Activated T-helper 2 cell treated with anti-CD3 and anti-CD28 coated beads, Interferon-gamma antibody, Interleukin-2, Interleukin-4, amounts not matched to agents 10 μg/mL and 5 μg/mL and 100 μg/mL, durations not matched to agents 14 hours and 24 hours and 36 hours (primary cell): ENCODE measurements at regions not wholly inside any gene's neighbourhood (a gene's known extent, or its start where the extent isn't known, plus 50 kb on each side); places are given as distances from the start of the nearest gene placed in this dataset.
A peak's percentile ranks its signal among the peaks of the same experiment; 100 is the strongest.
"Not testable (repeated sequence)": the region's sequence is repeated elsewhere in the genome, so short reads cannot be mapped to it uniquely, and the experiment has no call there.

Experiments used
- DNase-seq: peaks from one replicate; pipeline ENCODE4 v3.0.0; 2021; ENCODE audit warnings: low spot score
- H3K27ac Mint-ChIP-seq: one replicate; pipeline ENCODE4 v1.8.0; 2021; ENCODE audit warnings: mixed read lengths
- H3K27me3 Mint-ChIP-seq: one replicate; pipeline ENCODE4 v1.8.0; 2021; ENCODE audit warnings: low read depth, mixed read lengths
- H3K36me3 Mint-ChIP-seq: one replicate; pipeline ENCODE4 v1.8.0; 2021; ENCODE audit warnings: low read depth, mixed read lengths
- H3K4me1 Mint-ChIP-seq: one replicate; pipeline ENCODE4 v1.8.0; 2021; ENCODE audit warnings: low read depth, mixed read lengths
- H3K4me3 Mint-ChIP-seq: one replicate; pipeline ENCODE4 v1.8.0; 2021; ENCODE audit warnings: low read depth, mild to moderate bottlenecking, moderate library complexity, mixed read lengths
- H3K9me3 Mint-ChIP-seq: one replicate; pipeline ENCODE4 v1.8.0; 2021; ENCODE audit warnings: mixed read lengths
- intact Hi-C: fragments of 100-400 bp; cut with micrococcal nuclease; formaldehyde crosslinking; loops from one replicate; pipeline ENCODE4 v1.15.1; 2023

- peaks cover 47% of the 10 kb centered on the region for H3K9me3 Mint-ChIP-seq
- no peak overlapping the region for H3K27ac Mint-ChIP-seq
- H3K4me1 Mint-ChIP-seq: peaks cover 20% of the 10 kb centered on the region
- H3K27me3 Mint-ChIP-seq: no peaks in the 10 kb centered on the region
- intact Hi-C loops: no loop called here
- peaks cover 39% of the 10 kb centered on the region for H3K36me3 Mint-ChIP-seq
- H3K4me3 Mint-ChIP-seq: no peak overlapping the region
- DNase-seq: no peak
Observed at GRCh38 chr5:40240111-40240510, 439.6 kb upstream of the PTGER4 start.

- Mint-ChIP-seq H3K4me3 (no peak overlapping the region), H3K4me1 (peaks cover 24% of the 10 kb centered on the region), H3K27me3 (no peaks in the 10 kb centered on the region), H3K9me3 (peaks cover 36% of the 10 kb centered on the region), H3K27ac (no peak overlapping the region), H3K36me3 (peaks cover 34% of the 10 kb centered on the region)
- intact Hi-C loops: no loop called here
- DNase-seq: no peak
Observed at GRCh38 chr5:40238066-40238745, 441.5 kb upstream of the PTGER4 start.

GRCh38 chr5:40235471-40236400 is 444.0 kb upstream of the PTGER4 start:
- intact Hi-C loops: no loop called here
- no peak overlapping the region for H3K27ac Mint-ChIP-seq
- peaks cover 25% of the 10 kb centered on the region for H3K9me3 Mint-ChIP-seq
- peaks cover 21% of the 10 kb centered on the region for H3K4me1 Mint-ChIP-seq
- no peak for DNase-seq
- H3K27me3 Mint-ChIP-seq: no peaks in the 10 kb centered on the region
- H3K36me3 Mint-ChIP-seq: peaks cover 25% of the 10 kb centered on the region
- no peak overlapping the region for H3K4me3 Mint-ChIP-seq

- peaks cover 21% of the 10 kb centered on the region for H3K4me1 Mint-ChIP-seq
- H3K9me3 Mint-ChIP-seq: peaks cover 3% of the 10 kb centered on the region
- no peak for DNase-seq
- intact Hi-C loops: no loop called here
- no peak overlapping the region for H3K4me3 Mint-ChIP-seq
- no peak overlapping the region for H3K27ac Mint-ChIP-seq
- peaks cover 7% of the 10 kb centered on the region for H3K36me3 Mint-ChIP-seq
- no peaks in the 10 kb centered on the region for H3K27me3 Mint-ChIP-seq
Observed at GRCh38 chr5:40233268-40233667, 446.4 kb upstream of the PTGER4 start.

GRCh38 chr5:40227931-40228330 is 451.8 kb upstream of the PTGER4 start:
- Mint-ChIP-seq H3K27ac (no peak overlapping the region), H3K36me3 (peaks cover 6% of the 10 kb centered on the region), H3K9me3 (no peaks in the 10 kb centered on the region), H3K4me3 (no peak overlapping the region), H3K27me3 (no peaks in the 10 kb centered on the region), H3K4me1 (peaks cover 29% of the 10 kb centered on the region)
- intact Hi-C loops: loop anchor here (10.0 kb wide), 2 partner anchors 283 to 1053 kb away; no protein-coding TSS in a partner anchor
- DNase-seq: no peak

- H3K36me3 Mint-ChIP-seq: peaks cover 6% of the 10 kb centered on the region
- no peak overlapping the region for H3K27ac Mint-ChIP-seq
- H3K9me3 Mint-ChIP-seq: no peaks in the 10 kb centered on the region
- no peak for DNase-seq
- intact Hi-C loops: loop anchor here (10.0 kb wide), 2 partner anchors 283 to 1053 kb away; no protein-coding TSS in a partner anchor
- H3K4me3 Mint-ChIP-seq: no peak overlapping the region
- H3K4me1 Mint-ChIP-seq: peaks cover 34% of the 10 kb centered on the region
- H3K27me3 Mint-ChIP-seq: no peaks in the 10 kb centered on the region
Observed at GRCh38 chr5:40227366-40227765, 452.3 kb upstream of the PTGER4 start.

- Mint-ChIP-seq H3K9me3 (no peaks in the 10 kb centered on the region), H3K4me1 (peaks cover 36% of the 10 kb centered on the region), H3K27me3 (no peaks in the 10 kb centered on the region), H3K36me3 (peaks cover 6% of the 10 kb centered on the region), H3K27ac (no peak overlapping the region), H3K4me3 (no peak overlapping the region)
- DNase-seq: no peak
- intact Hi-C loops: loop anchor here (10.0 kb wide), 2 partner anchors 282 to 1052 kb away; no protein-coding TSS in a partner anchor
Observed at GRCh38 chr5:40226906-40227305, 452.8 kb upstream of the PTGER4 start.

GRCh38 chr5:40225147-40225546 is 454.6 kb upstream of the PTGER4 start:
- intact Hi-C loops: loop anchor here (2.0 to 10.0 kb wide), 5 partner anchors 280 to 1050 kb away; partner anchors contain the start of gene PTGER4
- not testable (repeated sequence) for DNase-seq

GRCh38 chr5:40224421-40224820 is 455.3 kb upstream of the PTGER4 start:
- H3K36me3 Mint-ChIP-seq: peaks cover 23% of the 10 kb centered on the region
- peaks cover 49% of the 10 kb centered on the region for H3K4me1 Mint-ChIP-seq
- no peak for DNase-seq
- peak overlapping the region; percentile 94 for H3K27ac Mint-ChIP-seq
- intact Hi-C loops: loop anchor here (1.0 to 10.0 kb wide), 15 partner anchors 53 to 1050 kb away; partner anchors contain the start of gene PTGER4
- H3K4me3 Mint-ChIP-seq: peak overlapping the region; percentile 54
- H3K9me3 Mint-ChIP-seq: peaks cover 10% of the 10 kb centered on the region
- H3K27me3 Mint-ChIP-seq: no peaks in the 10 kb centered on the region

More at GRCh38 chr5:40225147-40225546, 454.6 kb upstream of the PTGER4 start:
- Mint-ChIP-seq H3K4me1 (peaks cover 46% of the 10 kb centered on the region), H3K27ac (peak overlapping the region; percentile 94), H3K36me3 (peaks cover 16% of the 10 kb centered on the region)
- not testable (repeated sequence) for H3K9me3 Mint-ChIP-seq, H3K4me3 Mint-ChIP-seq, H3K27me3 Mint-ChIP-seq

- intact Hi-C loops: loop anchor here (1.0 to 10.0 kb wide), 15 partner anchors 53 to 1049 kb away; partner anchors contain the start of gene PTGER4
- peaks cover 14% of the 10 kb centered on the region for H3K9me3 Mint-ChIP-seq
- peak overlapping the region; percentile 94 for H3K27ac Mint-ChIP-seq
- peak overlapping the region; percentile 54 for H3K4me3 Mint-ChIP-seq
- H3K4me1 Mint-ChIP-seq: peaks cover 51% of the 10 kb centered on the region
- DNase-seq: peak; percentile 43
- H3K36me3 Mint-ChIP-seq: peaks cover 28% of the 10 kb centered on the region
- H3K27me3 Mint-ChIP-seq: no peaks in the 10 kb centered on the region
Observed at GRCh38 chr5:40223884-40224402, 455.8 kb upstream of the PTGER4 start.

- peaks cover 41% of the 10 kb centered on the region for H3K36me3 Mint-ChIP-seq
- DNase-seq: no peak
- intact Hi-C loops: loop anchor here (10.0 kb wide), 2 partner anchors 277 to 1047 kb away; no protein-coding TSS in a partner anchor
- H3K9me3 Mint-ChIP-seq: peaks cover 25% of the 10 kb centered on the region
- no peak overlapping the region for H3K27ac Mint-ChIP-seq
- H3K4me1 Mint-ChIP-seq: peaks cover 57% of the 10 kb centered on the region
- no peaks in the 10 kb centered on the region for H3K27me3 Mint-ChIP-seq
- H3K4me3 Mint-ChIP-seq: no peak overlapping the region
Observed at GRCh38 chr5:40221796-40222195, 457.9 kb upstream of the PTGER4 start.

- DNase-seq: no peak
- Mint-ChIP-seq H3K4me3 (no peak overlapping the region), H3K9me3 (peaks cover 25% of the 10 kb centered on the region), H3K27ac (no peak overlapping the region), H3K27me3 (no peaks in the 10 kb centered on the region), H3K36me3 (peaks cover 41% of the 10 kb centered on the region), H3K4me1 (peaks cover 57% of the 10 kb centered on the region)
- intact Hi-C loops: loop anchor here (10.0 kb wide), 2 partner anchors 276 to 1046 kb away; no protein-coding TSS in a partner anchor
Observed at GRCh38 chr5:40221255-40221654, 458.5 kb upstream of the PTGER4 start.
